T-helper 2 cell treated with Interferon-gamma antibody and Interleukin-4, amounts not matched to agents 100 ng/mL and 5 ng/mL, for 36 hours (primary cell): ENCODE measurements at regions not wholly inside any gene's neighbourhood (a gene's known extent, or its start where the extent isn't known, plus 50 kb on each side); places are given as distances from the start of the nearest gene placed in this dataset.

Source experiments
- intact Hi-C: fragments of 100-400 bp; cut with micrococcal nuclease; formaldehyde crosslinking; loops from one replicate; pipeline ENCODE4 v1.15.1; 2023

DNA sequence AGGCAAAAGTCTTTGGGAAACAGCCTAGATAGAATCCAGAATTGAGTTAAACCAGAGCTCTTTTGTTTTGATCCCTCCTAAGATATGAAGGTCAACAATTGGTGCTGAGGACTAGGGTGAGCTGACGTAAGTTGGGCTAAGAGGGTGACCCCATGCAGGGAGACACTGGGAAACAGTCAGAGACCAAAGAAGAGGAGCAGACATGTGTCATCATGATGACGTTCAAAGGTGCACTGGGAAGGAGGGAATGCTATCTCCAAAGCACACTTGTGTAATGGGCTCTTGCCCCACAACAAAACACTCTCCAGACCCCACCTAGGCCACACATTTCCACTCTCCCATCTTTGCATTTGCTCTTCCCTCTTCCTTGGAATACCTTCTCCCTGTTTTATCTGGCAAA is 481.4 kb downstream of the COG6 start:
- intact Hi-C loops = no loop called here

DNA sequence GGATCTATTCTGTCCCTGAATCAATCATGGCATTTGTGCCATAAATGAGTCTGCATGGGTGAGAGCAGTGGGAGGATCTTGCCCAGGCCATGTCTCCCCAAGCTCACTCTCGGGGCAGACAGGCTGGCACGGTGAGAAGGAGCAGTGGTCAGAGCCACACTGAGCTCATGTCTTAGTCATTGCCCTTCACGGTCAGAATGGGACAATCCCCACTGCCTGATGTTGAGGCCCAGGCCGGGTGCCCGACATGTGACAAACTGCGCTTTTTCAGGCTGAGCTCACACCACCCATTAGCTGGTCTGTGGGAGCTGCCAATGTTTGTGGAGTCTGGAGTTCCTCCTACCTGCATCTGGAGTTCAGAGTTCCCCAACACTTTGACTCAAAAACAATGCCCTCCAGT is 481.9 kb downstream of the COG6 start:
- intact Hi-C loops = no loop called here

DNA sequence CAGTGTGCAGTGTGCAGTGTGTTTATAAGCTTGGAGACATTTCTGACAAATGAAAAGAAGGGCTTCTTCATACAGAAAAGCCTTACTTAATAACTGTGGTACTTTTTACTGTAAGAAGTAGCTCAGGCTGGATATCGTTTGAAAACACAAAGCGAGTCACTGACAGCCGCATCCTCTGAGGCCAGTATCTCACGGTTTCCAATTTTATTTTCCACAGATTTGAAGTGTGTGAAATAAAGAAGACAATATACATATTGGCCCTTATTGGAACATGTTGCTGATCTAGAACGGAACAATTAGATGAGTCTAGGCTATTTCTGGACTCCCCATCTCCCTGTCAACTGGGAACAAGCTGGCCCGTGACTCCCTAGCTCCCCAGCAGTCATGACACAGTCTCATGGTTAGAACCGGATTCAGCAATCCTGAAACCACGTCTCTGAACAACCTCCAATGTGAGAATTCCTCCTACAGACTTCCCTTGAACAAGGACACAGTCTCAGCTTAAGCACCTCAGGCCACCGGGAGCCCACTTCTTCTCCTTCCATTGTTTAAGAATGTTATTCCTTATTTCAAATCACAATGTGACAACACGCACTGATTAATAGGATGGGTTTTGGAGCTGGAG is 484.5 kb downstream of the COG6 start:
- intact Hi-C loops = no loop called here

DNA sequence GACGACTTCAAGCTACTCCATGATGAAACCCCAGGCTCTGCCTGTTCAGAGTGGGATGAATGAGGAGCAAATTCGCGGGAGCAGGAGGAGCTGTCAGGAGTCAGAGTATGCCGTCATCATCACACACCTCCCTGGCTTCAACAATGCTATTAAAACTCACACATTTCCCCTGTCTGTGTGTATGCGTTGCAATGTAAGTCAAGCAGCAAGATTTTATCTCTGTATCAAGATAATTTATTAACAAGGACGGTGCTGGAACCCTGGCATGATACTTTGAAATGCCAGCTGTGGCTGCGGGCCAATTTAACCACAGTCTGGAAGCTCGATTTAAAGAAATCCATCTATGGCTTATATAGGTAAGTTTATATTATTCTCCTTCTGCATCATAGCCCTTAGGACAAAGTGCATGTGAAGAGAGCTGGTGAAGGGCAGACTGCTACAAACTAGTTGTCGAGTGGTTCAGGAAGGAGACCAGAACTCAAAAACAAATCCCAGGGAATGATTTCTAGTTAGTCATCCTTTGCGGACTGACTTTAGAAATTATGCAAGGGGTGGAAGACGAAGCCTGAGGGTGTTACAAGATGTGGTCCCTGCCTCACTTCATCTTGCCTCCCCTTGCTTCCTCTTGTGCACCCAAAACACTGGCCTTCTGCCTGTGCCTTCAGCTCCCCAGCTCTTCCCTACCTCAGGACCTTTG is 486.5 kb downstream of the COG6 start:
- intact Hi-C loops = no loop called here

DNA sequence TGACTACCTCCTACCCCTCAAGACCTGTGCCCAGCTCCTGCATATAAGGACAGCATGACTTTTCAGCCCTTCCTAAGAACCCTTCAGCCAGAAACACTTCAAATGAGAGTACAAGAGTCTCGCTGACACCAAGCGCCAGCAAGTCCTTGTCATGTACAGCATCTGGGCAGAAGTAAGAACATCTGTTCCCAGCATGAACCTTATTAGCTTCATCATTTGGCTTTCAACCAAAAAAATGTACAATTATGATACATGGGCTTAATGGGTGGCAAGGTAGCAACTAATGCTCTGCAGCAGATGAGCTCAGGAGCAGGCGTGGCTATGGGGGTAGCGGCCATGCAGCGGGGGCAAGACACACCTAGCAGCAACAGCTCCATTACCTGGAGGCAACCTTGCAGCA is 487.6 kb downstream of the COG6 start:
- intact Hi-C loops = no loop called here

DNA sequence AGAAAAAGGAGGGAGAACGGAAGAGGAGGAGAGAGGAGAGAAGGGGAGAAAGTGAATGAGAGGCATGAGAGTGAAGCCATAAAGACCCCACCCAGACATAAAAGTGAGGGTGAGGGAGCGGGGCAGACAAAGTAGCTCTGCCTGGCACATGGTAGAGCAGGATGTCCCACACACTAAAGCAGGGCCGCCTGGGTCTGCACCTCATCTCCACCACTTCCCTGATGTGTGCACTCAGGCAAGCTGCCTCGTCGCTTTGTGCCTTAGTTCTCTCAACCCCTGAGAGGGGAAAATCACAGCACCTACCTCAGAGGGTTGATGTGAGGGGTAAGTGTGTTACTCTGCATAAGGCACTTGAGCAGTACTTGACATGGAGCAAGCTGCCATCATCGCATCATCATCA is 488.1 kb downstream of the COG6 start:
- intact Hi-C loops = no loop called here

DNA sequence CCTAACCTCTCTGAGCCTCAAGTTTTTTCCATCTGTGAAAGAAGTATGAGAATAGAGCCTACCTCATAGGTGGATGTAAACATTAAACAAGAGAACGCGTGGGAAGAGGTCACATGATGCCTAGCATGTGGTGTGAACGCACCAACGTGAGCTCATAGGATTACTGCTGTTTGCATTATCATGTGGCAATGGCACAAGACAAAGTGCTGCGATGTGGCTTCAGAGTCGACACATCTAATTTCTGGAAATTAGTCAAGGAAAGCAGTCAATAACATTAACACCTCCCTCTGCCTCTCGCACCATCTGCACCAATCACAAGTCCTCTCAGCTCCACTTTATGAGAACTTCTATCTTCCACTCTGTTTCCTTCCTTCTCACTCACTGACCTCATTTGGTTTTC is 489.7 kb downstream of the COG6 start:
- intact Hi-C loops = no loop called here

DNA sequence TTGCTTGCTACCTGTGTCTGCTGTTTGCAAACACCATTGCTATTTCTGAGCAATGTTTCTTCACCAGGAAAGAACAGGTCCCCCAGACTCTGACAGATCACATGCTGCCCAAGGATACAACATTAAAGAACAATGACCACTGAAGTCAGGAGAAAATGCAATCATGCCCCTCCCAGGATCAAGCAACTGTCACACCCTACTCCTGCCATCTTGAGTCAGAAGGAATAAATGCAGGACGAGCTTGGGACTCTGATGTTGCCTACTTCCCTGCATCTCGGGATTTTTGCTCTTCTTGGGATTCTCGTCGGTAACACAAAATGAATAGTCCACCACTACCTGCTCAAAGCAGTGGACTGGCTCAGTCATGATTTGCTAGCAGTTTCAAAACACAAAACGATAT is 490.6 kb downstream of the COG6 start:
- intact Hi-C loops = no loop called here

DNA sequence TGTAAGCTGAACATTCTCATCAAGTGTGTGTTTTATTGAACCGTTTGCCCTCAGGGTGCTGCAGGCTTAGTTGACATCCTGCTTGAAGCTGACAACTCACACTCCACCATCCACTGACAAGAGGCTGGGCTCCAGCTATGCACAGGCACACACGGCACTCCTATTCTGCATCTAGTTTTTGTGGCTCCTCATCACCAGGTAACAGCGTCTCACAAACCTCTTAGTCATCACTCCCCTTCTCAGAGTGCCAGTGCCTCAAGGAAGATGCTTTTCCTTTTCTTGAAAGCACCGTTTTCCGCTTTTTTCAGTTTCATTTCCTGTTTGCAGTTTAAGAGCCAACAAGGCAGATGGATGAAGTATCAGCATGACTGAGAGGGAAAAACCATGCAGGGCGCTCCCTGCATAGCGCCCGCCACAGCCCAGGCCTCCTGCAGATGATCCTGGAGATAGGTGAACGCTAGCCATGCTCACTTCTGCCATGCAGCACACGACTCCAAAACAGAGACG is 491.2 kb downstream of the COG6 start:
- intact Hi-C loops = no loop called here

DNA sequence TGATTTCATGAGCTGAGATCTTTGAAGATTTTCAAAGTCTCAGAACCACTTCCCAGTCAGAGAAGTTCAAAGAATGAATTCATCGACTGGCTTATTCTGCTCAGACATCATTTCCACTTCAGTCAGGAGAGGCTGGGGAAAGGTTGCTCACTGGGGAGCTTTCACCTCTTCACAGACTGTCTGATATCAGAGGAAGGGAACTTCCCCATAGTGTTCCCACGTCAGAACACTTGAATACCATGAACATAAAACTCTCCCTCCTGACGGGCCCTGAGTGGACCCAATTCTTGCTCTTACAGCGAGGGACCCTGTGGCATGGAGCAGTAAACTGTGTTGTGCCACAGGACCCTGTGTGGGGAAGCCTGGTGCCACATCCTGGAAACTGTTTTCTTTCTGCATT is 492.6 kb downstream of the COG6 start:
- intact Hi-C loops = no loop called here

DNA sequence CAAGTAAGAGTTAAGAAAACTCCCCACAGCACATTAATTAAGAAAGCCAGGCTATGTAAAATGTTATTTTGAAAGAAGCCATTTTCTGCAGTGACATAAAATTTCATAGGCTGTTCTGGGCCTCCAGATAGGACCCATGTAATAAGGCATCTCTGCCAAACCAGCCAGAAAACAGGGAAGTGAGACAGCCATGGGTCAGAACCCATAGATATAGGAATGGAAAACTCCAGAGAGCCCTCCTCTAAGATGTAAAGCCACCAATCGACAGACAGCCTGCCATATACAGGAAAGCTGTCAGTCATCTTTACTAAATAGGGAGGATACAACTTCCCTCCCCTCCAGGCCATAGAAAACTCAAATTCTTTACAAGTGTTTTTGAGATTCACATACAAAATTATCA is 493.3 kb downstream of the COG6 start:
- intact Hi-C loops = no loop called here

DNA sequence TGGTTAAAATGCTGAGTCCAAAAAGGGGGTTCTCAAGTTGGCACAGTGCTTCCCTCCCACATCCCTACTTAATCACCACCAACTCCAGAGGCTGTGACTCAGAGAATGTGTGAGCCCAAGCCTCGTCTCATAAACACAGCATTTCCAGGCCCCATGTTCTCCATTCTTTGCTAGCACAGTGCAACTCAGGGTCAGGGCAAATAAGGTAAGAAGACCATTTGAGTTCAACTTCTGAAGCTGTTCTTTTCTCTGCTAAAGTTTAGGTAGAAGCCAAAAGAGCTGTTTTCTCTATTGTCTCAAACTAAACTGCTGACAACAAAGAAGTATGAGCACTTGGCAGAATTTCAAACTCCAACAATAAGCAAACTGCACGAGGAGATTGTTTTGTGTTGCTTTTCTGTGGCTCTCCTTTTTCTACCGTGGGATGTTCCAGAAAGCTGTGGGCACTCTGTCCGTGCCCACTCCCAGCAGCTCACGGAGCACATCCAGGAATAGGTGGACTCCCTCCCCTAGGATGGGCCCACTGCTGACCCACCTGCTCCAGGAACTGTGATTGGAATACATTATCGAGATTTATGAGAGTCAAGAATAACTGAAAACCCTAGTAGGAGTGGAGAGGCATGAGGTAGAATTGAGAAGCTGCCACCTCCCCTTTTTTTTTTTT is 494.3 kb downstream of the COG6 start:
- intact Hi-C loops = no loop called here

DNA sequence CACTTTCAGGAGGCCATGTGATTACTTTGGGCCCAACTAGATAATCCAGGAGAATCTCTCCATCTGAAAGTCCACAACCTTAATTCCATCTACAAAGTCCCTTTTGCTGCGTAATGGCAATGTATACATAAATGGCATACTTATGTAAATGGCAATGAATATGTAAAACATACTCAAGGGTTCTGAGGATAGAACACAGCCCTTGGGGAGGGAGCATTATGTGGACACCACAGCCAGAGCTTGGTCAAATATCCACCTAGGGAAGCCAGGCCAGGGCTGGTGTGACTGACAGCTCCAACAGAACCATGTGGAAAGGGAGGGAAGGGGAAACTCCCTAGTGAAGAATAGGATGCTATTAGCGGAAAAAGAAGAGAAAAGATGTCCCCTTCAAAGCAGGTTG is 496.2 kb downstream of the COG6 start:
- intact Hi-C loops = no loop called here

DNA sequence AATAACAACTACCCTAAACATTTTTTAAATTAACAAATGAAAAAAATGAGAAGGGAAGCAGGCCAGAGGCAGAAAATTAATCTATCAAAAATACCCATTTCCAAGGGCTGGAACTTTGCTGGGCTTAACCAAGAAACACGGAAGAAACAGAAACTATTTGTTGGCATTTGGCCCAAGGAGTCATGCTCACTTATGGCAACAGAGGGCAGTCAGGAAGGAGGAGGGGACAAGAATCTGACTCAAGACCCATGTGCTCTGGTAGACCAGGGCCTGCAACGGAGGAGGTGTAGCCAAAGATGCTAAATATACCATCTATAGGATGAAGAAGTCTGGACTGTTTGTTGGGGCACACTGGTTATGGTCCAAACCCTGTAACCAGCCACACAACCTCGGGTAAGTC is 496.7 kb downstream of the COG6 start:
- intact Hi-C loops = no loop called here

DNA sequence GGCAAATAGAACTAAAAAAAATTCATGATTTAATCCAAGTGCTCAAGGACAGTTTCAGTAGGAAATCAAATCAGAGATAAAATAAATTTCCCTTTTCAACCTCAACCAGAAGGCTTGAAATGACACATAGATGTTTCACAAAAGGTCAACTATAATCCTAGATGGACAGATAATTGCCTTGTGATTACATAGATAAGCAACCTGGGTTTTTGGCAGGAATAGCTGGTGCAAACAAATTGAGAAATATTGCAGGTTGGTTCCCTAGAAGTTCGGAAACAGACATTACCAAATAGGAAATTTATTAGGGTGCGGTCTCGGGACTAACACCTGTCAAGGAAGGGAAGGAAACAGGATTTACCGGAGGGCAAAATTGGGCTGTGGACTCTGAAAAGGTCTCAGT is 497.5 kb downstream of the COG6 start:
- intact Hi-C loops = no loop called here

DNA sequence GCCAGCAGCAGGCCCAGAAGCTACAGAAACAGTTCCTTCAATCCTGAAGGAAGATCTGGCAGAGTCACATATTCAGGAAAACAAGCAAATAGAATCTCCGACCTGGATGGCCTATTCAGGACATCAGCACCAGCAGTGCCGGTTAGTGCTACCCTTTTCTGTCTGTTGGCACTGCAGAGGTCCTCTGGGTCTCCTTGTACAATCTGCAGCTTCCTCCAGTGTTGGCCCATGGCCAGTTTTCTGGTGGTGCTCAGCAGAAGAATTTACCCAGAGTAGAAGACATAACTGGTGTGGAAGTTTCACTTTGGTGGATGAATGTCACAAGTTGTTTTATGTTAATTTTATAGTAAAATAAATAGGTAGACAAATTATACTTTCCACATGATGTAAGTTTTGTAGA is 498.1 kb downstream of the COG6 start:
- intact Hi-C loops = no loop called here

DNA sequence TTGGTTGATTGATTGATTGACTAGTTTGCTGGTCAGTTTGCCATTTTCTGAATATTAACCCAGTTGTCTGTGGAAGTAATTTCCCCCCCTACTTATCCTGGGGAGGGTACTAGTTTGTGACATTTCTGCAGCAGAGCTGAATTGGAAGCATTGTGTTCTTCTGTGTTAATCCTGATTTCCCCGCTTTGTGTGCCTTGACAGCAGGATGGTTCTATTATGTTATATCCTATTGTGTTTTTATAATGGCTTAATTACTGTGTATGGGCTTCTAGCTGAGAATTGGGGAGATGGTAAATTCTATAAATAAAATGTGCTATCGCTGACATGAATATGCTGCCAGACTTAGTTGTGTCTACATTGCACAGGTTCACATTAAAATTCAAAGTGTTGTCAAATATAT is 499.7 kb downstream of the COG6 start:
- intact Hi-C loops = no loop called here

DNA sequence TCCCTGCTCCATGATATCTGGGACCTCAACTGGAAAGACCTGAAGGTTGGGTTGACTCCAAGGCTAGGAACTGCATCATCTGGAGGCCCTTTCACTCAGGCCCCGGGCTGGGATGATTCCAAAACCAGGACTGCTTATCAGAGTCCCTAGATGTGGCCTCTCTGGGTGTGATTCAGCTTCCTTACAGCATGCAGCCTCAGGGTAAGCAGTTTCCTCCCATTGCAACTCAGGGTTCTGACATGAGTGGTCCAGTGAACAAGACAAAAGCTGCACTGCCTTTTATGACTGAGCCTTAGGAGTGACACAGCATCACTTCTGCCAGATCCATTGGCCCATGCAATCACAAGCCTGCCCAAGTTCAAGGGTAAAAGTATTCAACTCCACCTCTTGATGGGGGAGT is 502.8 kb downstream of the COG6 start:
- intact Hi-C loops = no loop called here

DNA sequence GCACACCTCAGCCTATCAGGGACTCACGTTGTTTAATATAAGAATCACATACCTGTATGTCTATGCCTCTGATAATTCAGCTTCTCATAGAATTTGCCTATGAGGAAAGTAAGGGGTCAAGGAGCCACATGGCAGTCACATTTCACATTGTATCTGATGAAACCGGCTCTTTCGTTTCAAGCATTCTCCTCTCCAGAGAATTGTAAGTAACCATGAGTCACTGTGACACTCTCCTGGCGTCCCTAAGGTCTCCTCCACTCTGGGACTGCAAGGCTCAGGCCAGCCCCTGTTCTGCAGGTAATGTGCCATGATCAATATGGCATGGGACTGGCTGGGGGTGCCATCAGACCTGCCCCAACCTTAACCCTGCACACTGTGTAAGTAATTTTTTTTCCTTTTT is 503.3 kb downstream of the COG6 start:
- intact Hi-C loops = no loop called here

DNA sequence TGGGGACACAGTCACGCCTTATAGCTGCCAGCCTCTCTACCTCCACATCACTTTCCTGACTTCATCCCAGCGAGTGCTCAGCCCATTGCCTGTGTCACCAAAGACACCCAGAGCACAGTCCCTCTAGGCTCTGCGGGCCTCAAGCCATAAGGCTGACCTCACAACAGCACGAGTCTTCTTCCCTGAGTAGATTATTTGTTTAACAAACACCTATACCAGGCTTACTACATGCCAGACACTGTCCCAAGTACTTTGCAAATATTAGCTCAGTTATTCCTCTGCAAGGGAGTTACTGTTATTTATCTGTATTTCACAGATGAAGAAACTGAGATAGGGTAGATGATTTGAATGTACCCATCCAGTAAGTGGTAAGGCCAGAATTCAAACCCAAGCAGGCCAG is 504.3 kb downstream of the COG6 start:
- intact Hi-C loops = no loop called here

DNA sequence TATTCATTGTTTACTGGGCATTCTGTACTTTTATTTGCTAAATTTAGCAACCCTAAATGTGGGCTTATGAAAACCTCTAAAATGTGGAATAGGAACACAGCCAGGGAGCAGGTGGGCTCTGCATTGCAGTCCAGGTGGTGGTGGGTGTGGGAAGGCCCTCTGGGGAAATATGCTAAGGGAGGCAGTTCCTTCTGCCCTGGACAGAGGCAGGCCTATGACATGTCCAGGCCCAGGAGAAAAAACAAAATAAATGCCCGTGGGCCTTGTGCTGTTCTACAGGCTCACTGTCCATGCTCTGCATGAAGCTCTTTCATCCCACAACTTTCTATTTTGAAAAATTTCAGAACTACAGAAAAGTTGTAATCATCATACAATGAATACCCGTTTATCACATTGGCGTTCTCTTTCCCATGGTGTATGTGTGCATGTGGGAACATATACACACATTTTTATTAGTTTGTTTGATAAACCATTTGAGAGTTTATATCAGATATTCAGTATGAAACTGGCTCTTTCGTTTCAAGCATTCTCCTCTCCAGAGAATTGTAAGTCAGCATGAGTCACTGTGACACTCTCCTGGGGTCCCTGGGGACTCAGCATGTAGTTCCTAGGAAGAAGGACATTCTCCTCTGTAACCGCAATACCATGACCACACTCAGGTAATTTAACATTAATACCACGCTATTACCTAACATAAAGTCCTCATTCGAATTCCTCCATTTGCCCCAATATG is 505.3 kb downstream of the COG6 start:
- intact Hi-C loops = no loop called here

DNA sequence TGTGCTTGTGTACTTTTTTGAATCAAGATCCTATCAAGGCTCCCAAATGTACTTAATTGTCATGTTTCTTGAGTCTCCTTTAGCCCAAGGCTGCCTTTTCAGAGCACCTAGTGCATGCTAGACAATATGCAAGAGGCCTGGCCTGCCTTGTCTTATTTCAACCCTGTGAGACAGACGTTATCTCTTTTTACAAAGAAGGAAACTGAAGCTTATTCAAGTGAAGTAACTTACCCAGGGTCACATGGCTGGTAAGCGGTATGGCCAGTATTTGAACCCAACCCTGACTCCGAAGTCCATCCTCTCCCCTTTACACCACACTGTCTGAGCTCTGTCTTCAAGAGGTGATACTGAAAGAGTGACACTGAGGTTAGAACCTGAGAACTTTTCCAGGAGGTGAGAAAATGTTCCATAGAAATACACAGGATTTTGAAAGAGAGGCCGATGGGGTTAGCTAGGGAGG is 505.1 kb downstream of the FOXO1 start:
- intact Hi-C loops = no loop called here
